A549 (cell line): ENCODE measurements at regions not wholly inside any gene's neighbourhood (a gene's known extent, or its start where the extent isn't known, plus 50 kb on each side); places are given as distances from the start of the nearest gene placed in this dataset.

Experiments
- BCL3 ChIP-seq: fragments of >200 bp; sonication (Bioruptor Twin); formaldehyde crosslinking; IDR thresholded peaks from 3 replicates; pipeline ENCODE4 v1.6.1; 2016
- NR3C1 ChIP-seq: fragments of >200 bp; sonication (Bioruptor Twin); formaldehyde crosslinking; IDR thresholded peaks from 3 replicates; pipeline ENCODE4 v1.6.1; 2017
- TF ChIP-seq, protein P1 (sequence below): fragments of >200 bp; sonication (Bioruptor Twin); formaldehyde crosslinking; IDR thresholded peaks from 3 replicates; pipeline ENCODE4 v1.5.1; 2016

GRCh38 chr1:177755851-177756560 is 213.9 kb downstream of the SEC16B start:
- TF ChIP-seq NR3C1 (no peak), BCL3 (no peak)
- TF ChIP-seq, protein P1, sequence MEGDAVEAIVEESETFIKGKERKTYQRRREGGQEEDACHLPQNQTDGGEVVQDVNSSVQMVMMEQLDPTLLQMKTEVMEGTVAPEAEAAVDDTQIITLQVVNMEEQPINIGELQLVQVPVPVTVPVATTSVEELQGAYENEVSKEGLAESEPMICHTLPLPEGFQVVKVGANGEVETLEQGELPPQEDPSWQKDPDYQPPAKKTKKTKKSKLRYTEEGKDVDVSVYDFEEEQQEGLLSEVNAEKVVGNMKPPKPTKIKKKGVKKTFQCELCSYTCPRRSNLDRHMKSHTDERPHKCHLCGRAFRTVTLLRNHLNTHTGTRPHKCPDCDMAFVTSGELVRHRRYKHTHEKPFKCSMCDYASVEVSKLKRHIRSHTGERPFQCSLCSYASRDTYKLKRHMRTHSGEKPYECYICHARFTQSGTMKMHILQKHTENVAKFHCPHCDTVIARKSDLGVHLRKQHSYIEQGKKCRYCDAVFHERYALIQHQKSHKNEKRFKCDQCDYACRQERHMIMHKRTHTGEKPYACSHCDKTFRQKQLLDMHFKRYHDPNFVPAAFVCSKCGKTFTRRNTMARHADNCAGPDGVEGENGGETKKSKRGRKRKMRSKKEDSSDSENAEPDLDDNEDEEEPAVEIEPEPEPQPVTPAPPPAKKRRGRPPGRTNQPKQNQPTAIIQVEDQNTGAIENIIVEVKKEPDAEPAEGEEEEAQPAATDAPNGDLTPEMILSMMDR = no peak
